GM19025 (cell line): ENCODE measurements at regions not wholly inside any gene's neighbourhood (a gene's known extent, or its start where the extent isn't known, plus 50 kb on each side); places are given as distances from the start of the nearest gene placed in this dataset.

Source experiments
- ATAC-seq: cut with Tn5 transposase; IDR thresholded peaks from one replicate; pipeline ENCODE4 v1.9.1; 2021; ENCODE audit warnings: mild to moderate bottlenecking, low read depth, moderate library complexity; ENCODE audit not compliant: unreplicated experiment

- no peak for ATAC-seq
Measured at GRCh38 chr18:59760619-59761600, 63.7 kb upstream of the CCBE1 start.

- ATAC-seq = no peak
Measured at GRCh38 chr18:59760212-59760611, 63.0 kb upstream of the CCBE1 start.

GRCh38 chr18:59758837-59759236 is 61.6 kb upstream of the CCBE1 start:
- ATAC-seq = no peak

- no peak for ATAC-seq
Measured at GRCh38 chr18:59758106-59758505, 60.9 kb upstream of the CCBE1 start.

- ATAC-seq = no peak
Measured at GRCh38 chr18:59752666-59753065, 55.4 kb upstream of the CCBE1 start.

- no peak for ATAC-seq
Measured at GRCh38 chr18:59751186-59751585, 54.0 kb upstream of the CCBE1 start.

GRCh38 chr18:59748628-59749360 is 51.6 kb upstream of the CCBE1 start:
- ATAC-seq = no peak
